ENCODE measurements at regions not wholly inside any gene's neighbourhood (a gene's known extent, or its start where the extent isn't known, plus 50 kb on each side); places are given as distances from the start of the nearest gene placed in this dataset.

DNA sequence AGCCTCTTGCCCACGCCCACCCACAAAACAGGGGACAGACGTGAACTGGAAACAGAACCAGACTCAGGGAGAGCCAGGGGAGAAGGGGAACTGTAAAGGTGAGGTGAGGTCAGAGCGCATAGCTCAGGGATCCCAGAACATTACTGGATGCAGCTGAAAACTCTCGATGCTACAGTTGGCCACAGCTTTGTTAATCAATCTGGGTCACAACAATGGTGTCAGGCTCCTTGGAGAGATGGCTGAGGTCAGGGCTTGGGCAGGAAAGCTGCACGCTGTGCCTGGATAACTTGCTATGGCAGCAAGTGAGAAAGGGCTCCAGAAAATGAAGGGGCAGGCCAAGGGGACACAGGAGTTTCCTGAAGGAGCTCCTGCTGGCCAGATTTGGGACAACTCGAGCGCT lies 263.3 kb downstream of the TFCP2L1 start:
- FAIRE-seq, result no peak
- H3K36me3 ChIP-seq (ENCODE audit: insufficient read depth, low read length), result no peaks in the 10 kb centered on the region
- H3K27ac ChIP-seq (ENCODE audit: low read depth, low read length), result no peak overlapping the region
- peaks cover 5% of the 10 kb centered on the region for H3K4me1 ChIP-seq (ENCODE audit: insufficient read depth, low read length)
- DNase-seq (ENCODE audit: low read depth), result no peak
- no peaks in the 10 kb centered on the region for H3K9me3 ChIP-seq (ENCODE audit: insufficient read depth, low read depth, low read length)
- no peaks in the 10 kb centered on the region for H3K79me2 ChIP-seq (ENCODE audit: insufficient read depth, low read length)
- no peaks in the 10 kb centered on the region for H4K20me1 ChIP-seq (ENCODE audit: insufficient read depth, low read length)
- H3K4me1 Mint-ChIP-seq (ENCODE audit: low read depth, unreplicated experiment), result no peaks in the 10 kb centered on the region
- peaks cover 1% of the 10 kb centered on the region for H3K36me3 Mint-ChIP-seq (ENCODE audit: low read depth, unreplicated experiment)
- no peak overlapping the region for H3K4me3 Mint-ChIP-seq (ENCODE audit: unreplicated experiment)
- no peak overlapping the region for H3K4me3 ChIP-seq (ENCODE audit: insufficient read depth, low read depth, low read length)
- H3K9ac ChIP-seq (ENCODE audit: low read length), result no peak overlapping the region
- peaks cover 5% of the 10 kb centered on the region for H3K9me3 Mint-ChIP-seq (ENCODE audit: unreplicated experiment)
- H2AFZ ChIP-seq (ENCODE audit: low read depth, low read length), result no peak overlapping the region
- TF ChIP-seq, protein P1, sequence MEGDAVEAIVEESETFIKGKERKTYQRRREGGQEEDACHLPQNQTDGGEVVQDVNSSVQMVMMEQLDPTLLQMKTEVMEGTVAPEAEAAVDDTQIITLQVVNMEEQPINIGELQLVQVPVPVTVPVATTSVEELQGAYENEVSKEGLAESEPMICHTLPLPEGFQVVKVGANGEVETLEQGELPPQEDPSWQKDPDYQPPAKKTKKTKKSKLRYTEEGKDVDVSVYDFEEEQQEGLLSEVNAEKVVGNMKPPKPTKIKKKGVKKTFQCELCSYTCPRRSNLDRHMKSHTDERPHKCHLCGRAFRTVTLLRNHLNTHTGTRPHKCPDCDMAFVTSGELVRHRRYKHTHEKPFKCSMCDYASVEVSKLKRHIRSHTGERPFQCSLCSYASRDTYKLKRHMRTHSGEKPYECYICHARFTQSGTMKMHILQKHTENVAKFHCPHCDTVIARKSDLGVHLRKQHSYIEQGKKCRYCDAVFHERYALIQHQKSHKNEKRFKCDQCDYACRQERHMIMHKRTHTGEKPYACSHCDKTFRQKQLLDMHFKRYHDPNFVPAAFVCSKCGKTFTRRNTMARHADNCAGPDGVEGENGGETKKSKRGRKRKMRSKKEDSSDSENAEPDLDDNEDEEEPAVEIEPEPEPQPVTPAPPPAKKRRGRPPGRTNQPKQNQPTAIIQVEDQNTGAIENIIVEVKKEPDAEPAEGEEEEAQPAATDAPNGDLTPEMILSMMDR (IDR thresholded peaks at IDR 0.05; ENCODE audit: insufficient read depth, low read depth, low read length), result no peak
- H3K27me3 Mint-ChIP-seq (ENCODE audit: low read depth, unreplicated experiment), result peaks cover 35% of the 10 kb centered on the region
- no peak overlapping the region for H3K4me2 ChIP-seq (ENCODE audit: low read length)
- peaks cover 7% of the 10 kb centered on the region for H3K27me3 ChIP-seq (ENCODE audit: insufficient read depth, low read length)
- no peak overlapping the region for H3K27ac Mint-ChIP-seq (ENCODE audit: unreplicated experiment)

DNA sequence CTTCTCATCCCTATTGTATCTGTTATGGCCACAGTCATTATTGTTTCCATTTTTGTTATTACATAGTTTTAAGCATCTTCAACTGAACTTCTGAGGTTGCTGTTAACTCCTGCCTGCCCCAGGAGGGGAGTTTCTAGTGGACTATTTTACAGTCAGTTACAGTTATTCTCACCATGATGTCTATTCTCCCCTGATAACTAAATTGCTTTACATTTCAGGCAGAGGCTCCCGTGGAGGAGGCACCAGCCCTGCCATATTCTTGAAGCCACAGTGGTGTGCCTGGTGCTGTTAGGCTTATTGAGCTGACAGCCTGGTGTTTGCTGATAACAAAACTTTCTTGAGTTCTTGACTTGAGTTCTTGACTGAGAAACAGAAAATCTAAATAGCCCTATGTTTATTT lies 256.4 kb downstream of the TFCP2L1 start:
- peaks cover 65% of the 10 kb centered on the region for H3K27me3 Mint-ChIP-seq (ENCODE audit: low read depth, unreplicated experiment)

DNA sequence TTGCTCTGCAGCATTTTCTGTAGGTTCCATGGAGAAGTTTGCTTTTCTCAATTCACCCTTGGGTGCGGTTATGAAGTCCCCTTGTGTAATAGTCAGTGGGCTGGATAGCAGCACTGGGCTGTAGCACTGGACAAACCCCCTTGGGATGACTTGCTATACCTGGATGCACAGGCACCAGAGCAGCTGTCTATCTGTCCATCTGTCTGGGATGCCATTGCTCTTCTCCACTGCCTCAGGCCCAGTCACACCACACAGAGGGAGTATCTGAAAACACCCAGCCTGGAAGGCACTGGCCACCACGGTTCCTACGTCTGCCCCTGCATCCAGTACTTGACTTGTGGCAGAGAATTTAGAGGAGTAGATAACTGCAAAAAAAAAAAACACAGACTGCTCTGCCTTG lies 254.5 kb downstream of the TFCP2L1 start:
- Mint-ChIP-seq H3K9me3 (ENCODE audit: unreplicated experiment) (peaks cover 4% of the 10 kb centered on the region), H3K4me3 (ENCODE audit: unreplicated experiment) (no peak overlapping the region), H3K27ac (ENCODE audit: unreplicated experiment) (no peak overlapping the region), H3K27me3 (ENCODE audit: low read depth, unreplicated experiment) (peaks cover 70% of the 10 kb centered on the region), H3K36me3 (ENCODE audit: low read depth, unreplicated experiment) (peaks cover 3% of the 10 kb centered on the region), H3K4me1 (ENCODE audit: low read depth, unreplicated experiment) (no peaks in the 10 kb centered on the region)
- no peaks in the 10 kb centered on the region for H3K79me2 ChIP-seq (ENCODE audit: insufficient read depth, low read length)
- H2AFZ ChIP-seq (ENCODE audit: low read depth, low read length), result no peak overlapping the region
- no peaks in the 10 kb centered on the region for H3K36me3 ChIP-seq (ENCODE audit: insufficient read depth, low read length)
- no peak overlapping the region for H3K9ac ChIP-seq (ENCODE audit: low read length)
- no peak for DNase-seq (ENCODE audit: low read depth)
- peaks cover 3% of the 10 kb centered on the region for H3K9me3 ChIP-seq (ENCODE audit: insufficient read depth, low read depth, low read length)
- FAIRE-seq, result no peak
- peaks cover 60% of the 10 kb centered on the region for H3K27me3 ChIP-seq (ENCODE audit: insufficient read depth, low read length)
- H4K20me1 ChIP-seq (ENCODE audit: insufficient read depth, low read length), result no peaks in the 10 kb centered on the region
- H3K4me3 ChIP-seq (ENCODE audit: insufficient read depth, low read depth, low read length), result no peak overlapping the region
- H3K4me2 ChIP-seq (ENCODE audit: low read length), result no peak overlapping the region
- TF ChIP-seq, protein P1 (IDR thresholded peaks at IDR 0.05; ENCODE audit: insufficient read depth, low read depth, low read length), result no peak
- no peak for TF ChIP-seq EZH2 (IDR thresholded peaks at IDR 0.05; ENCODE audit: insufficient read depth, low read length)
- H3K27ac ChIP-seq (ENCODE audit: low read depth, low read length), result no peak overlapping the region
- no peaks in the 10 kb centered on the region for H3K4me1 ChIP-seq (ENCODE audit: insufficient read depth, low read length)

More for the DNA sequence above, 256.4 kb downstream of the TFCP2L1 start:
- no peaks in the 10 kb centered on the region for H3K4me1 ChIP-seq (ENCODE audit: insufficient read depth, low read length)
- H3K36me3 ChIP-seq (ENCODE audit: insufficient read depth, low read length), result no peaks in the 10 kb centered on the region
- no peak overlapping the region for H3K4me3 Mint-ChIP-seq (ENCODE audit: unreplicated experiment)
- no peak for TF ChIP-seq EZH2 (IDR thresholded peaks at IDR 0.05; ENCODE audit: insufficient read depth, low read length)
- TF ChIP-seq, protein P1 (IDR thresholded peaks at IDR 0.05; ENCODE audit: insufficient read depth, low read depth, low read length), result no peak
- FAIRE-seq, result no peak
- H3K4me2 ChIP-seq (ENCODE audit: low read length), result no peak overlapping the region
- no peak overlapping the region for H3K4me3 ChIP-seq (ENCODE audit: insufficient read depth, low read depth, low read length)
- no peaks in the 10 kb centered on the region for H3K4me1 Mint-ChIP-seq (ENCODE audit: low read depth, unreplicated experiment)
- DNase-seq (ENCODE audit: low read depth), result no peak
- no peaks in the 10 kb centered on the region for H4K20me1 ChIP-seq (ENCODE audit: insufficient read depth, low read length)
- peaks cover 3% of the 10 kb centered on the region for H3K36me3 Mint-ChIP-seq (ENCODE audit: low read depth, unreplicated experiment)
- H3K27ac ChIP-seq (ENCODE audit: low read depth, low read length), result no peak overlapping the region
- H3K9me3 Mint-ChIP-seq (ENCODE audit: unreplicated experiment), result peaks cover 9% of the 10 kb centered on the region
- H3K9me3 ChIP-seq (ENCODE audit: insufficient read depth, low read depth, low read length), result peaks cover 3% of the 10 kb centered on the region
- H3K27ac Mint-ChIP-seq (ENCODE audit: unreplicated experiment), result no peak overlapping the region
- no peaks in the 10 kb centered on the region for H3K79me2 ChIP-seq (ENCODE audit: insufficient read depth, low read length)
- H2AFZ ChIP-seq (ENCODE audit: low read depth, low read length), result no peak overlapping the region
- H3K9ac ChIP-seq (ENCODE audit: low read length), result no peak overlapping the region
- H3K27me3 ChIP-seq (ENCODE audit: insufficient read depth, low read length), result peaks cover 42% of the 10 kb centered on the region
